ENCODE measurements at regions not wholly inside any gene's neighbourhood (a gene's known extent, or its start where the extent isn't known, plus 50 kb on each side); places are given as distances from the start of the nearest gene placed in this dataset.

GRCh38 chr20:60751826-60752225, 500.2 kb upstream of the CDH4 start:
- Histone ChIP-seq H3K23ac (ENCODE audit: insufficient read length) (no peak overlapping the region), H3K9me3 (ENCODE audit: insufficient read depth in 2 of 2, low read depth in 1 of 2, low read length in 1 of 2) (0 out of 4 replicates have a peak, but pooled peaks cover 0 to 2% of the 10 kb centered on the region in 2 experiments), H3K4ac (replicated peaks; ENCODE audit: insufficient read length, low read depth, low read length) (no peak overlapping the region), H3K4me1 (replicated peaks in 1 of 4; ENCODE audit: control insufficient read depth in 3 of 4, insufficient read depth in 4 of 4, low read length in 3 of 4) (peaks cover 2 to 11% (median 8%) of the 10 kb centered on the region in 4 experiments; a peak in 5 of 7 replicates), H2BK20ac (ENCODE audit: low read length) (peak overlapping the region; percentile 83), H4K91ac (replicated peaks; ENCODE audit: insufficient read length, low read length) (peak overlapping the region; percentile 70), H2BK15ac (ENCODE audit: low read length) (no peak overlapping the region), H2BK5ac (ENCODE audit: low read depth, low read length) (peak overlapping the region; percentile 84; the same call in 1 of the 2 replicates), H3K14ac (ENCODE audit: insufficient read length) (no peak overlapping the region), H3K56ac (replicated peaks; ENCODE audit: insufficient read length, low read depth, low read length) (no peak overlapping the region), H4K20me1 (replicated peaks in 1 of 2; ENCODE audit: control insufficient read depth in 1 of 2, insufficient read depth in 2 of 2, low read length in 2 of 2) (no peaks in the 10 kb centered on the region), H3K23me2 (ENCODE audit: low read depth, low read length) (no peaks in the 10 kb centered on the region), H2AK5ac (ENCODE audit: low read depth, low read length) (no peak overlapping the region; the same call in 1 of the 2 replicates), H3K36me3 (ENCODE audit: control insufficient read depth in 2 of 4, insufficient read depth in 4 of 4, low read length in 3 of 4) (no peaks in the 10 kb centered on the region; a peak in 1 of 8 replicates), H4K5ac (ENCODE audit: insufficient read length, low read depth, low read length) (no peak overlapping the region), H2BK120ac (replicated peaks; ENCODE audit: low read depth, low read length) (peak overlapping the region; percentile 34), H3K79me2 (ENCODE audit: control insufficient read depth in 1 of 2, insufficient read depth in 2 of 2, low read length in 2 of 2) (no peaks in the 10 kb centered on the region), H2BK12ac (ENCODE audit: low read depth, low read length) (peak overlapping the region; percentile 52; the same call in 1 of the 2 replicates), H3K27me3 (replicated peaks in 1 of 4; ENCODE audit: control insufficient read depth in 3 of 4, extremely low read depth in 1 of 4, insufficient read depth in 3 of 4, low read length in 3 of 4) (peaks cover 0 to 3% (median 0%) of the 10 kb centered on the region in 4 experiments; a peak in 3 of 7 replicates), H2AFZ (ENCODE audit: low read length) (no peak overlapping the region), H3K4me3 (ENCODE audit: extremely low read depth in 1 of 4, insufficient read depth in 2 of 4, low read depth in 3 of 4, low read length in 4 of 4) (no peak overlapping the region; a peak in 1 of 8 replicates), H4K8ac (ENCODE audit: extremely low read depth, insufficient read depth, low read length) (no peak overlapping the region), H3K4me2 (ENCODE audit: insufficient read depth in 1 of 2, low read depth in 2 of 2, low read length in 2 of 2) (no peak overlapping the region; a peak in 1 of 4 replicates), H3K18ac (ENCODE audit: extremely low read depth, low read length) (0 out of 2 replicates have a peak overlapping the region, but pooled peaks have one; percentile 9), H3K79me1 (ENCODE audit: low read depth, low read length) (no peaks in the 10 kb centered on the region; the same call in 1 of the 2 replicates), H3K9ac (replicated peaks in 1 of 4; ENCODE audit: extremely low read depth in 1 of 4, low read depth in 3 of 4, low read length in 3 of 4) (no peak overlapping the region), H3K27ac (ENCODE audit: low read depth, low read length) (no peak overlapping the region)
- WGBS, 2 experiments (ENCODE audit: extremely low coverage in 1 of 2, insufficient coverage in 1 of 2, insufficient read length in 1 of 2, insufficient replicate concordance in 2 of 2, low coverage in 1 of 2, low lambda C conversion rate in 2 of 2, missing lambda C conversion rate in 1 of 2): 78% methylated on average over 7 of the region's 7 CpGs; no CpG with 5 or more reads in 1 of the 2 experiments
- DNase-seq (ENCODE audit: low read depth in 1 of 2, low spot score in 2 of 2) (no peak), FAIRE-seq (no peak)
- ChIA-PET POLR2A (ENCODE audit: partially characterized antibody) (no interaction called here), CTCF (ENCODE audit: partially characterized antibody) (interaction anchor here (1.2 to 2.6 kb wide), 4 partner anchors 15 to 33 kb away, joined by 3 to 9 read pairs (median 4); no protein-coding TSS in a partner anchor)

All from H1 (cell line).